Activated CD4-positive, alpha-beta T cell treated with anti-CD3 and anti-CD28 coated beads for 4 hours (primary cell): ENCODE measurements at regions not wholly inside any gene's neighbourhood (a gene's known extent, or its start where the extent isn't known, plus 50 kb on each side); places are given as distances from the start of the nearest gene placed in this dataset.

Source experiments
- DNase-seq, 2 donors: peaks; one replicate each; pipeline ENCODE4 v3.0.0-alpha.2; 2020

- DNase-seq, result no peak
These were observed 457.1 kb upstream of the SALL3 start for GRCh38 chr18:78522507-78522906.

GRCh38 chr18:78523850-78524249, 455.8 kb upstream of the SALL3 start:
- DNase-seq, result no peak

GRCh38 chr18:78525366-78526111, 454.1 kb upstream of the SALL3 start:
- no peak for DNase-seq

- DNase-seq, result no peak
These were observed 453.3 kb upstream of the SALL3 start for GRCh38 chr18:78526275-78526674.

GRCh38 chr18:78526923-78527711, 452.5 kb upstream of the SALL3 start:
- no peak for DNase-seq

- DNase-seq, result no peak
These were observed 451.6 kb upstream of the SALL3 start for GRCh38 chr18:78527984-78528383.

GRCh38 chr18:78528411-78529258, 451.0 kb upstream of the SALL3 start:
- no peak for DNase-seq

GRCh38 chr18:78531637-78532036, 448.0 kb upstream of the SALL3 start:
- DNase-seq, result no peak

GRCh38 chr18:78538669-78539440, 440.8 kb upstream of the SALL3 start:
- DNase-seq, result no peak

- DNase-seq, result no peak
These were observed 438.7 kb upstream of the SALL3 start for GRCh38 chr18:78540636-78541529.

GRCh38 chr18:78542204-78542603, 437.4 kb upstream of the SALL3 start:
- DNase-seq, result no peak

GRCh38 chr18:78543201-78543725, 436.4 kb upstream of the SALL3 start:
- no peak for DNase-seq

GRCh38 chr18:78546281-78546680, 433.3 kb upstream of the SALL3 start:
- no peak for DNase-seq

- no peak for DNase-seq
These were observed 431.8 kb upstream of the SALL3 start for GRCh38 chr18:78547817-78548216.

- no peak for DNase-seq
These were observed 431.2 kb upstream of the SALL3 start for GRCh38 chr18:78548261-78549058.

GRCh38 chr18:78549971-78550370, 429.6 kb upstream of the SALL3 start:
- DNase-seq, result no peak

- no peak for DNase-seq
These were observed 424.5 kb upstream of the SALL3 start for GRCh38 chr18:78554944-78555608.

- no peak for DNase-seq
These were observed 422.2 kb upstream of the SALL3 start for GRCh38 chr18:78557371-78557770.

- no peak for DNase-seq
These were observed 421.4 kb upstream of the SALL3 start for GRCh38 chr18:78558101-78558810.
